ENCODE measurements at regions not wholly inside any gene's neighbourhood (a gene's known extent, or its start where the extent isn't known, plus 50 kb on each side); places are given as distances from the start of the nearest gene placed in this dataset.

- Histone ChIP-seq H3K9me3 (no peaks in the 10 kb centered on the region), H3K4me1 (no peaks in the 10 kb centered on the region), H3K27ac (no peak overlapping the region), H3K4me3 (no peak overlapping the region), H3K27me3 (peaks cover 0 to 9% (median 0%) of the 10 kb centered on the region in 3 donors), H3K36me3 (no peaks in the 10 kb centered on the region)
- intact Hi-C loops (cut with DNase I): no loop called here
- no peak for DNase-seq
- TF ChIP-seq CTCF (IDR thresholded peaks at IDR 0.05) (no peak), EP300 (IDR thresholded peaks at IDR 0.05) (no peak), POLR2AphosphoS5 (IDR thresholded peaks at IDR 0.05) (no peak), POLR2A (IDR thresholded peaks at IDR 0.05) (no peak)
- WGBS, 2 donors: 82 to 87% methylated on average over 16 of the region's 16 CpGs
Measured at GRCh38 chr2:104788742-104789455, 65.0 kb upstream of the POU3F3 start.

GRCh38 chr2:104790100-104790811 is 63.7 kb upstream of the POU3F3 start:
- no peak for DNase-seq
- no peaks in the 10 kb centered on the region for H3K36me3 ChIP-seq
- H3K4me3 ChIP-seq: no peak overlapping the region
- 64 to 67% methylated on average over 18 of the region's 18 CpGs for WGBS, 2 donors
- H3K4me1 ChIP-seq: no peaks in the 10 kb centered on the region
- TF ChIP-seq POLR2AphosphoS5 (IDR thresholded peaks at IDR 0.05): no peak
- TF ChIP-seq CTCF (IDR thresholded peaks at IDR 0.05): no peak
- TF ChIP-seq POLR2A (IDR thresholded peaks at IDR 0.05): no peak
- H3K27me3 ChIP-seq: peaks cover 0 to 13% (median 0%) of the 10 kb centered on the region in 3 donors
- H3K27ac ChIP-seq: no peak overlapping the region
- no peaks in the 10 kb centered on the region for H3K9me3 ChIP-seq
- intact Hi-C loops (cut with DNase I): no loop called here

- DNase-seq: no peak
- TF ChIP-seq EP300 (IDR thresholded peaks at IDR 0.05) (no peak), POLR2AphosphoS5 (IDR thresholded peaks at IDR 0.05) (no peak), POLR2A (IDR thresholded peaks at IDR 0.05) (no peak), CTCF (IDR thresholded peaks at IDR 0.05) (no peak)
- 92% methylated on average over 4 of the region's 4 CpGs for WGBS, 2 donors
- H3K27me3 ChIP-seq: peaks cover 0 to 13% (median 0%) of the 10 kb centered on the region in 3 donors
- H3K4me1 ChIP-seq: no peaks in the 10 kb centered on the region
- H3K9me3 ChIP-seq: no peaks in the 10 kb centered on the region
- H3K4me3 ChIP-seq: no peak overlapping the region
- H3K27ac ChIP-seq: no peak overlapping the region
- no peaks in the 10 kb centered on the region for H3K36me3 ChIP-seq
- intact Hi-C loops (cut with DNase I): no loop called here
Measured at GRCh38 chr2:104790901-104791495, 62.9 kb upstream of the POU3F3 start.

GRCh38 chr2:104793966-104794365 is 59.9 kb upstream of the POU3F3 start:
- intact Hi-C loops (cut with DNase I): no loop called here
- TF ChIP-seq EP300 (IDR thresholded peaks at IDR 0.05): no peak
- TF ChIP-seq POLR2AphosphoS5 (IDR thresholded peaks at IDR 0.05): no peak
- TF ChIP-seq POLR2A (IDR thresholded peaks at IDR 0.05): no peak
- TF ChIP-seq CTCF (IDR thresholded peaks at IDR 0.05): no peak
- H3K9me3 ChIP-seq: no peaks in the 10 kb centered on the region
- H3K4me3 ChIP-seq: no peak overlapping the region
- H3K27ac ChIP-seq: no peak overlapping the region
- no peaks in the 10 kb centered on the region for H3K4me1 ChIP-seq
- no peaks in the 10 kb centered on the region for H3K36me3 ChIP-seq
- 91 to 92% methylated on average over 4 of the region's 4 CpGs for WGBS, 2 donors
- H3K27me3 ChIP-seq: peaks cover 0 to 13% (median 0%) of the 10 kb centered on the region in 3 donors
- DNase-seq: no peak
